ENCODE measurements at regions not wholly inside any gene's neighbourhood (a gene's known extent, or its start where the extent isn't known, plus 50 kb on each side); places are given as distances from the start of the nearest gene placed in this dataset.
A peak's percentile ranks its signal among the peaks of the same experiment; 100 is the strongest.

- peak; percentile 20; the same call in 1 of the 2 replicates for TF ChIP-seq CTCF (conservative IDR thresholded peaks at IDR 0.05)
- peak overlapping the region; percentile 11; the same call in 1 of the 2 replicates for H3K27ac ChIP-seq
These were observed 470.8 kb downstream of the NKX6-1 start for GRCh38 chr4:84028340-84028739.

- H3K27ac ChIP-seq = no peak overlapping the region
- no peak for TF ChIP-seq CTCF (conservative IDR thresholded peaks at IDR 0.05)
These were observed 474.7 kb downstream of the NKX6-1 start for GRCh38 chr4:84024405-84024804.

- no peak overlapping the region for H3K27ac ChIP-seq
- TF ChIP-seq CTCF (conservative IDR thresholded peaks at IDR 0.05) = no peak
These were observed 476.5 kb downstream of the NKX6-1 start for GRCh38 chr4:84022564-84022963.

GRCh38 chr4:84019626-84020025 is 479.5 kb downstream of the NKX6-1 start:
- no peak for TF ChIP-seq CTCF (conservative IDR thresholded peaks at IDR 0.05)
- H3K27ac ChIP-seq = no peak overlapping the region

- no peak overlapping the region for H3K27ac ChIP-seq
- no peak for TF ChIP-seq CTCF (conservative IDR thresholded peaks at IDR 0.05)
These were observed 467.1 kb downstream of the GPAT3 start for GRCh38 chr4:84003046-84003445.

GRCh38 chr4:84001876-84002569 is 466.1 kb downstream of the GPAT3 start:
- no peak for TF ChIP-seq CTCF (conservative IDR thresholded peaks at IDR 0.05)
- H3K27ac ChIP-seq = no peak overlapping the region

GRCh38 chr4:83996254-83996653 is 460.3 kb downstream of the GPAT3 start:
- no peak for TF ChIP-seq CTCF (conservative IDR thresholded peaks at IDR 0.05)
- no peak overlapping the region for H3K27ac ChIP-seq
